Brain microvascular endothelial cell (primary cell): ENCODE measurements at regions not wholly inside any gene's neighbourhood (a gene's known extent, or its start where the extent isn't known, plus 50 kb on each side); places are given as distances from the start of the nearest gene placed in this dataset.

Experiments used
- DNase-seq: peaks from one replicate; pipeline ENCODE4 v3.0.0-alpha.2; 2020
- H3K27ac ChIP-seq: fragments of 250-450 bp; sonication (Bioruptor Pico); 2 replicates; pipeline ENCODE4 v1.5.1; 2020; ENCODE audit warnings: mild to moderate bottlenecking, moderate library complexity
- H3K27me3 ChIP-seq: fragments of 250-450 bp; sonication (Bioruptor Pico); replicated peaks from 2 replicates; pipeline ENCODE4 v1.5.1; 2020; ENCODE audit warnings: mild to moderate bottlenecking
- H3K36me3 ChIP-seq: fragments of 250-450 bp; sonication (Bioruptor Pico); replicated peaks from 2 replicates; pipeline ENCODE4 v1.5.1; 2020; ENCODE audit warnings: mild to moderate bottlenecking
- H3K4me3 ChIP-seq: 2 replicates; pipeline ENCODE4 v1.5.1; 2011; ENCODE audit warnings: low read depth, mild to moderate bottlenecking, control low read depth, low read length, moderate library complexity
- CTCF ChIP-seq: IDR thresholded peaks from 2 replicates; pipeline ENCODE4 v1.5.1; 2011; ENCODE audit warnings: low read depth, mild to moderate bottlenecking, moderate library complexity, low read length, control low read depth, inconsistent platforms; ENCODE audit errors: missing control alignments
- in situ Hi-C: cut with HindIII; loops from 2 replicates; pipeline ENCODE4 v1.10.0; 2017; ENCODE audit warnings: low sequenced_read_pairs, low pct_ligation_motif_present

DNA sequence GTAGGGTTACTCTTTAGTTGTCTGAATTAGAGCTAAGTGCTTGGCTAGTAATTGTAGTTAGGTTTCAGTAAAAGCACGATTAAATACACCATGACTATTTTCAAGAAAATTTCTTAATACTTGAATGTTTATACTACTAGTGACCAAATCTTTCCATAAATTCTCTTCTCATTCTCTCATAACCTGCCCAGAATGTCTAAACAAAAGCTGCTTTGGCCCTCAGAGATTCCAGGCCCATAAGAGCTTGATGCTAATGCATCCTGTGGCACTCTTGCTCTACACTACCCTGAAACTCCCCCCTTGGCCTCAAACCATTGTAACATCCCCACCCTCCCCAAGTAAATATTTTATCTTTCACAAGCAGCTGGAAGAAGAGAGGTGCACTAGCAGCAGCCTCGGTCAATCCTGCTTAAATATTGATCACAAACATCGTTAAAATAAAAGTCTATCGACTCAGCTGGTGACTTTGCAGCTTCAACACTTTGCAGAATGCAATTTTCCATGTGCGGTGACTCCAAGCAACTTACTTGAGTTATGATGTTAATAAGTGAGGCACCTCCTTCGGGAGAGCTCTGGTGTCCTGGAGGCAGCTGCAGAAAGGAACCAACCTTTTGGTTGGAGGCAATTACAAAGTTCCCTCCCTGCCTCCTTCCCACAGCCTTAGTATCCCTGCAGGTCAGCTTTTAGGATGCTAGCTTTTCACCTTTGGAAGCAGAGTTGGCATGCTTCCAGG lies 315.6 kb upstream of the PLXNA2 start:
- Histone ChIP-seq H3K27ac (no peak overlapping the region), H3K4me3 (no peak overlapping the region), H3K27me3 (no peaks in the 10 kb centered on the region), H3K36me3 (no peaks in the 10 kb centered on the region)
- TF ChIP-seq CTCF: no peak
- no peak for DNase-seq
- in situ Hi-C loops: no loop called here

- DNase-seq: no peak
- Histone ChIP-seq H3K4me3 (no peak overlapping the region), H3K36me3 (no peaks in the 10 kb centered on the region), H3K27me3 (no peaks in the 10 kb centered on the region), H3K27ac (no peak overlapping the region)
- no peak for TF ChIP-seq CTCF
- in situ Hi-C loops: no loop called here
Observed at GRCh38 chr1:208562151-208562960, 318.2 kb upstream of the PLXNA2 start.

GRCh38 chr1:208564466-208564865 lies 320.3 kb upstream of the PLXNA2 start:
- in situ Hi-C loops: no loop called here
- DNase-seq: no peak
- no peaks in the 10 kb centered on the region for H3K27me3 ChIP-seq
- H3K4me3 ChIP-seq: no peak overlapping the region
- H3K36me3 ChIP-seq: no peaks in the 10 kb centered on the region
- no peak overlapping the region for H3K27ac ChIP-seq
- TF ChIP-seq CTCF: no peak

- H3K27ac ChIP-seq: no peak overlapping the region
- no peak for TF ChIP-seq CTCF
- no peak for DNase-seq
Observed at GRCh38 chr1:208565756-208566440, 321.7 kb upstream of the PLXNA2 start.

DNA sequence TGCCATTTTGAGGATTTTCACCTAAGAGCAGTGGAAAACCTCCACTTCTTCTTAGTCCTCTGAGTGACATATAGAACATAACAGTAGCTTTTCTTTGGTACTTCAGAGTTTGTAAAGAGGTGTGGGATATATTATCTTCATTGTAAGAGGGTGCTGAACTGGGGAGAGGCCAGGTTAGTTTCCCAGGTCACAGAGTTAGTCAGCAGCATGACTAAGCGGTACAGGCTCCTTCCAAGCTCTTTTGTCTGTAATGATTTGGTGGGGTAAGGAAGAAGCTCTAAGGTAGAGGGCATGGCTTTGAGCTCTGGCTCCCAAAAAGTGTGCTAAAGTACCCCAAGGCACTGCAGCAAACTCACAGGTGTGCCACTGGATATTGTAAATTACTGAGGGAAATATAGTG lies 325.0 kb upstream of the PLXNA2 start:
- TF ChIP-seq CTCF: no peak
- no peak overlapping the region for H3K4me3 ChIP-seq
- H3K27me3 ChIP-seq: no peaks in the 10 kb centered on the region
- no peaks in the 10 kb centered on the region for H3K36me3 ChIP-seq
- no peak for DNase-seq
- in situ Hi-C loops: no loop called here
- H3K27ac ChIP-seq: no peak overlapping the region

More at GRCh38 chr1:208565756-208566440, 321.7 kb upstream of the PLXNA2 start:
- Histone ChIP-seq H3K27me3 (no peaks in the 10 kb centered on the region), H3K4me3 (no peak overlapping the region), H3K36me3 (no peaks in the 10 kb centered on the region)
- in situ Hi-C loops: no loop called here
